H9 (cell line): ENCODE measurements at regions not wholly inside any gene's neighbourhood (a gene's known extent, or its start where the extent isn't known, plus 50 kb on each side); places are given as distances from the start of the nearest gene placed in this dataset.

ENCODE experiments used
- DNase-seq: peaks from one replicate; pipeline ENCODE4 v3.0.0-alpha.2; 2017
- H2AFZ ChIP-seq: one replicate; pipeline ENCODE4 v1.6.1; 2013; ENCODE audit warnings: mild to moderate bottlenecking, low read length, control low read depth, moderate library complexity
- H2AK5ac ChIP-seq: 2 replicates; pipeline ENCODE4 v1.6.1; 2013; ENCODE audit warnings: low read length, control low read depth, mixed read lengths; ENCODE audit not compliant: insufficient read length
- H2BK120ac ChIP-seq: one replicate; pipeline ENCODE4 v1.6.1; 2013; ENCODE audit warnings: low read depth, mild to moderate bottlenecking, low read length, control low read depth, inconsistent platforms; ENCODE audit not compliant: poor library complexity, severe bottlenecking
- H2BK12ac ChIP-seq: 2 replicates; pipeline ENCODE4 v1.6.1; 2013; ENCODE audit warnings: low read length, control low read depth, mixed read lengths, low read depth; ENCODE audit not compliant: insufficient read length
- H2BK15ac ChIP-seq: 2 replicates; pipeline ENCODE4 v1.6.1; 2013; ENCODE audit warnings: low read depth, low read length, control low read depth
- H2BK20ac ChIP-seq: one replicate; pipeline ENCODE4 v1.6.1; 2013; ENCODE audit warnings: low read depth, mild to moderate bottlenecking, low read length, control low read depth, inconsistent platforms; ENCODE audit not compliant: poor library complexity, severe bottlenecking
- H2BK5ac ChIP-seq: 2 replicates; pipeline ENCODE4 v1.6.1; 2013; ENCODE audit warnings: low read length, control low read depth, mixed read lengths; ENCODE audit not compliant: insufficient read length
- H3K14ac ChIP-seq: 2 replicates; pipeline ENCODE4 v1.6.1; 2013; ENCODE audit warnings: low read length, control low read depth; ENCODE audit not compliant: insufficient read depth
- H3K18ac ChIP-seq: 2 replicates; pipeline ENCODE4 v1.6.1; 2013; ENCODE audit warnings: low read depth, mild to moderate bottlenecking, mixed read lengths, low read length, control low read depth; ENCODE audit not compliant: insufficient read length
- H3K23ac ChIP-seq: 2 replicates; pipeline ENCODE4 v1.6.1; 2013; ENCODE audit warnings: low read length, control low read depth, mixed read lengths, low read depth; ENCODE audit not compliant: insufficient read length
- H3K23me2 ChIP-seq: 2 replicates; pipeline ENCODE4 v1.6.1; 2013; ENCODE audit warnings: low read depth, mild to moderate bottlenecking, mixed read lengths, low read length, control low read depth; ENCODE audit not compliant: insufficient read length, poor library complexity, severe bottlenecking
- H3K27ac ChIP-seq: 2 replicates; pipeline ENCODE4 v1.5.1; 2013; ENCODE audit warnings: low read length, control low read depth, mixed read lengths, low read depth; ENCODE audit not compliant: insufficient read length
- H3K27me3 ChIP-seq: 2 replicates; pipeline ENCODE4 v1.6.1; 2013; ENCODE audit warnings: low read length, control low read depth, inconsistent platforms; ENCODE audit not compliant: insufficient read depth
- H3K4ac ChIP-seq: 2 replicates; pipeline ENCODE4 v1.6.1; 2013; ENCODE audit warnings: low read depth, mild to moderate bottlenecking, control low read depth, inconsistent platforms, low read length, moderate library complexity
- H3K4me1 ChIP-seq: 2 replicates; pipeline ENCODE4 v1.6.1; 2013; ENCODE audit warnings: low read length, control low read depth, inconsistent platforms; ENCODE audit not compliant: insufficient read depth
- H3K4me2 ChIP-seq: 2 replicates; pipeline ENCODE4 v1.6.1; 2013; ENCODE audit warnings: low read length, control low read depth, mixed read lengths; ENCODE audit not compliant: insufficient read length, insufficient read depth
- H3K56ac ChIP-seq: 2 replicates; pipeline ENCODE4 v1.6.1; 2013; ENCODE audit warnings: low read depth, mild to moderate bottlenecking, mixed read lengths, low read length, control low read depth; ENCODE audit not compliant: insufficient read length
- H3K79me1 ChIP-seq: 2 replicates; pipeline ENCODE4 v1.6.1; 2013; ENCODE audit warnings: low read depth, mild to moderate bottlenecking, moderate library complexity, low read length, control low read depth, inconsistent platforms; ENCODE audit not compliant: insufficient read depth, poor library complexity, severe bottlenecking
- H3K79me2 ChIP-seq: 2 replicates; pipeline ENCODE4 v1.6.1; 2013; ENCODE audit warnings: low read length, control low read depth, inconsistent platforms; ENCODE audit not compliant: insufficient read depth
- H3K9ac ChIP-seq: 2 replicates; pipeline ENCODE4 v1.6.1; 2013; ENCODE audit warnings: low read length, control low read depth, mixed read lengths; ENCODE audit not compliant: insufficient read length; ENCODE audit errors: extremely low read depth
- H3K9me3 ChIP-seq: one replicate; pipeline ENCODE4 v1.6.1; 2013; ENCODE audit warnings: low read depth, low read length, inconsistent platforms; ENCODE audit not compliant: control insufficient read depth
- H3T11ph ChIP-seq: one replicate; pipeline ENCODE4 v1.6.1; 2013; ENCODE audit warnings: mild to moderate bottlenecking, low read length, control low read depth, inconsistent platforms
- H4K20me1 ChIP-seq: one replicate; pipeline ENCODE4 v1.6.1; 2013; ENCODE audit not compliant: control insufficient read depth, insufficient read length, insufficient read depth
- H4K5ac ChIP-seq: 2 replicates; pipeline ENCODE4 v1.6.1; 2013; ENCODE audit warnings: low read depth, mild to moderate bottlenecking, mixed read lengths, low read length, control low read depth; ENCODE audit not compliant: insufficient read length
- H4K8ac ChIP-seq: replicated peaks from 2 replicates; pipeline ENCODE4 v1.6.1; 2013; ENCODE audit warnings: low read length, control low read depth, mixed read lengths, low read depth; ENCODE audit not compliant: insufficient read length
- H4K91ac ChIP-seq: 2 replicates; pipeline ENCODE4 v1.6.1; 2013; ENCODE audit warnings: low read depth, mild to moderate bottlenecking, moderate library complexity, mixed read lengths, low read length, control low read depth; ENCODE audit not compliant: insufficient read length
- H3K27ac Mint-ChIP-seq, 3 experiments: 2 replicates in 2 of 3; 3 replicates in 1 of 3; pipeline ENCODE4 v1.8.0; 2020 to 2021; ENCODE audit warnings: mixed read lengths in 3 of 3, mild to moderate bottlenecking in 1 of 3, moderate library complexity in 1 of 3
- H3K27me3 Mint-ChIP-seq: 2 replicates; pipeline ENCODE4 v1.8.0; 2021; ENCODE audit warnings: low read depth, mild to moderate bottlenecking, moderate library complexity, mixed read lengths
- H3K36me3 Mint-ChIP-seq, 3 experiments: 2 replicates in 2 of 3; 3 replicates in 1 of 3; pipeline ENCODE4 v1.8.0; 2020 to 2021; ENCODE audit warnings: low read depth in 3 of 3, mixed read lengths in 3 of 3; ENCODE audit not compliant: insufficient read depth in 1 of 3
- H3K4me1 Mint-ChIP-seq, 2 experiments: 2 replicates each; pipeline ENCODE4 v1.8.0; 2020; ENCODE audit warnings: mixed read lengths in 2 of 2
- H3K4me3 Mint-ChIP-seq, 2 experiments: 2 replicates in 1 of 2; 3 replicates in 1 of 2; pipeline ENCODE4 v1.8.0; 2020 to 2021; ENCODE audit warnings: mild to moderate bottlenecking in 2 of 2, mixed read lengths in 2 of 2, moderate library complexity in 1 of 2
- H3K9me3 Mint-ChIP-seq, 2 experiments: 2 replicates in 1 of 2; 3 replicates in 1 of 2; pipeline ENCODE4 v1.8.0; 2020; ENCODE audit warnings: mild to moderate bottlenecking in 2 of 2, mixed read lengths in 2 of 2, moderate library complexity in 1 of 2
- CTCF ChIP-seq: fragments of 200-600 bp; sonication (generic); conservative IDR thresholded peaks from 3 replicates; pipeline ENCODE4 v1.8.0; 2021; ENCODE audit warnings: antibody characterized with exemption, mild to moderate bottlenecking
- WGBS: extraction: QIAGEN DNeasy Blood & Tissue Kit; methylation state at CpG from one replicate; pipeline ENCODE4 v1.1.7; 2013; ENCODE audit warnings: missing lambda C conversion rate, low lambda C conversion rate, mixed read lengths; ENCODE audit not compliant: insufficient read length; ENCODE audit errors: extremely low coverage; 5-methylcytosine and 5-hydroxymethylcytosine counted together

- Histone ChIP-seq H3K56ac (no peak overlapping the region), H3K4me2 (no peak overlapping the region), H3K27me3 (no peaks in the 10 kb centered on the region), H3K14ac (no peak overlapping the region), H2AK5ac (no peak overlapping the region), H4K91ac (no peak overlapping the region), H2BK15ac (no peak overlapping the region), H3K18ac (no peak overlapping the region), H4K8ac (no peak overlapping the region), H3K4me1 (no peaks in the 10 kb centered on the region), H3K79me1 (no peaks in the 10 kb centered on the region), H2BK20ac (no peak overlapping the region), H3K9me3 (no peaks in the 10 kb centered on the region), H3K4ac (no peak overlapping the region), H2BK12ac (no peak overlapping the region), H3K23me2 (no peaks in the 10 kb centered on the region), H2AFZ (no peak overlapping the region), H3K27ac (no peak overlapping the region), H3K79me2 (no peaks in the 10 kb centered on the region), H2BK5ac (no peak overlapping the region), H4K20me1 (no peaks in the 10 kb centered on the region), H3K23ac (no peak overlapping the region), H3T11ph (no peak overlapping the region), H2BK120ac (no peak overlapping the region), H3K9ac (no peak overlapping the region), H4K5ac (no peak overlapping the region)
- no peaks in the 10 kb centered on the region for H3K36me3 Mint-ChIP-seq
- no CpG with 5 or more reads among the region's 2 CpGs for WGBS
- H3K27me3 Mint-ChIP-seq, result no peaks in the 10 kb centered on the region
- no peak overlapping the region for H3K27ac Mint-ChIP-seq
- TF ChIP-seq CTCF, result no peak
- no peaks in the 10 kb centered on the region; a peak in 1 of 5 replicates for H3K9me3 Mint-ChIP-seq
- no peak for DNase-seq
- no peak overlapping the region for H3K4me3 Mint-ChIP-seq
- H3K4me1 Mint-ChIP-seq, result no peaks in the 10 kb centered on the region
Observed at GRCh38 chr3:101117980-101118379, 124.8 kb upstream of the ABI3BP start.
